Thymus (tissue), 11 donors: ENCODE measurements at regions not wholly inside any gene's neighbourhood (a gene's known extent, or its start where the extent isn't known, plus 50 kb on each side); places are given as distances from the start of the nearest gene placed in this dataset.
"Not testable (repeated sequence)": the region's sequence is repeated elsewhere in the genome, so short reads cannot be mapped to it uniquely, and the experiment has no call there.

Source experiments
- DNase-seq, 9 donors: peaks; one replicate each; pipeline ENCODE4 v3.0.0-alpha.2; 2013; ENCODE audit warnings: low spot score in 9 of 9, low read depth in 6 of 9, missing footprints in 1 of 9
- H3K27ac ChIP-seq, 2 donors: one replicate each; pipeline ENCODE4 v1.5.1; 2013; ENCODE audit warnings: control low read depth in 1 of 2, low read depth in 1 of 2, low read length in 1 of 2, mild to moderate bottlenecking in 1 of 2, moderate library complexity in 1 of 2
- H3K27me3 ChIP-seq, 2 donors: one replicate each; pipeline ENCODE4 v1.5.1; 2013; ENCODE audit warnings: low read length in 1 of 2; ENCODE audit not compliant: control insufficient read depth in 2 of 2, insufficient read depth in 1 of 2
- H3K36me3 ChIP-seq, 2 donors: one replicate each; pipeline ENCODE4 v1.5.1; 2013; ENCODE audit warnings: low read length in 1 of 2, mild to moderate bottlenecking in 1 of 2, moderate library complexity in 1 of 2; ENCODE audit not compliant: control insufficient read depth in 2 of 2, insufficient read depth in 2 of 2
- H3K4me1 ChIP-seq, 2 donors: one replicate each; pipeline ENCODE4 v1.5.1; 2013; ENCODE audit warnings: low read length in 2 of 2; ENCODE audit not compliant: control insufficient read depth in 2 of 2, insufficient read depth in 2 of 2
- H3K4me3 ChIP-seq, 2 donors: one replicate each; pipeline ENCODE4 v1.5.1; 2013; ENCODE audit warnings: low read length in 2 of 2, control low read depth in 1 of 2, mild to moderate bottlenecking in 1 of 2
- H3K9me3 ChIP-seq, 2 donors: one replicate each; pipeline ENCODE4 v1.5.1; 2013; ENCODE audit warnings: low read length in 1 of 2, mild to moderate bottlenecking in 1 of 2; ENCODE audit not compliant: control insufficient read depth in 2 of 2, insufficient read depth in 1 of 2
- WGBS: extraction: QIAGEN DNeasy Blood & Tissue Kit; methylation state at CpG from one replicate; pipeline ENCODE4 v1.1.7; 2013; 5-methylcytosine and 5-hydroxymethylcytosine counted together
- donor health status: healthy.

DNA sequence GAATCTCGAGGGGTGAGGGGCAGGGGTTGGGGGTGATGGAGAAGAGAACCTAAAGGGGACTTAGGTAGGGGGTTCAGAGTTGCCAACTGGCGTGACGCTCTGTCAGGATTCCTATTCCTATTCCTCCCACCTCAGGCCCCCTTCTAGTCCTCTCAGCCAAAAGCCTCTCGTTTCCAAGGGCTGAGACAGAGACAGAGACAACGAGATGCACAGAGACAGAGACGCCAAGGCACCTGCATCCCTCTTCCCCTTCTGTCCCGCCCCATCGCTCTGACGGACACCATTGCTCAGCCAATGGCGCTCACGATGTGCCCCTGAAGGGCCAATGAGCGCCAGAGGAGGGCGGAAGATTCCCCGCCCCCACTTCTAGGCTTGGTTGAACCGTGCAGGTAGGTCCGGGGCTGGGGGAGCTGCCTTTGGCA, 129.5 kb upstream of the PLEKHM1 start:
- WGBS, result under 1% methylated on average over 14 of the region's 16 CpGs
- H3K27ac ChIP-seq, H3K36me3 ChIP-seq, H3K9me3 ChIP-seq, H3K27me3 ChIP-seq, H3K4me1 ChIP-seq: not testable (repeated sequence)
- peak overlapping the region; percentile 38 to 60 for H3K4me3 ChIP-seq
- peak in 7 of 9 donors; percentile 41 to 84 (median 59) for DNase-seq

DNA sequence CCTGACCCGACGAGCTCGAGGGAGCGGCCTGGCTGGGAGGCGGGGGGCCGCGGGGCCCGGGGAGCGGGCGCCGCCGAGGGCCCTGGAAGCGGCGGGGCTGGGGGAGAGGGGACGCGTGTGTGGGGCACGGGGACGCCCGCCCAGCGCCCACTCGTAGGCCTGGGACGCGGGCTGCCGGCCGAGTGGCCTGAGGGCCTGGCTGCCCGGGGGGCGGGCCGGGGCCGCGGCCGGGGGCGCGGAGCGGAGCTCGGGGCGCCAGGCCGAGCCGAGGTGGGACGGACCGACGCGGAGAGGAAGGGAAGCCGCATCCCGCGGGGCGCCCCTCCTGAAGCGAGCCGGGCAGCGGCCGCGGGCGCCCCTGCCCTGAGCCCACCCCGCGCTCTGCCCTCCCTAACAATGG, 129.9 kb upstream of the PLEKHM1 start:
- not testable (repeated sequence) for DNase-seq, H3K9me3 ChIP-seq
- under 1% methylated on average over 52 of the region's 54 CpGs for WGBS

DNA sequence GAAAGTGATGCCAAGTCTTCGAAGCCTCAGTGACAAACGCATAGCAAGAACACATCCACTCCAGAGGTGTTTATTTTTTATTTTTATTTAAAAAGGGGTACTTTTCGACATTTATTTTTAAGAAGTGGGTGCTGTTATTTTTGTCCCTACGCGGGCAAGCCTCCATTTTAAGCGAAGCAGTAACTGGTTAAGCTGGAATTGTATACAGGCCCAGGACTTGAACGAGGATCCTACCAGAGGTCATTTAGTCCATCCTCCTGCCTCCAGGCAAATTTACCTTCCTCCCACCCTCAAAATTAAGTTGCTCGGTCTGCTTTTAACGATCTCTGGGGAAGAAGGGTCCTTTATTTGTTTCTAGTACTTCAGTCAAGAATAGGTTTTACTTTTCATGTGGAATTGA, 130.6 kb upstream of the PLEKHM1 start:
- H3K4me1 ChIP-seq, H3K27me3 ChIP-seq, H3K9me3 ChIP-seq, H3K36me3 ChIP-seq, DNase-seq, H3K4me3 ChIP-seq, H3K27ac ChIP-seq: not testable (repeated sequence)
- 64% methylated on average over 6 of the region's 9 CpGs for WGBS

More for the DNA sequence above, 129.9 kb upstream of the PLEKHM1 start:
- peak overlapping the region; percentile 38 to 60 for H3K4me3 ChIP-seq
- not testable (repeated sequence) for H3K4me1 ChIP-seq, H3K27ac ChIP-seq, H3K36me3 ChIP-seq, H3K27me3 ChIP-seq

DNA sequence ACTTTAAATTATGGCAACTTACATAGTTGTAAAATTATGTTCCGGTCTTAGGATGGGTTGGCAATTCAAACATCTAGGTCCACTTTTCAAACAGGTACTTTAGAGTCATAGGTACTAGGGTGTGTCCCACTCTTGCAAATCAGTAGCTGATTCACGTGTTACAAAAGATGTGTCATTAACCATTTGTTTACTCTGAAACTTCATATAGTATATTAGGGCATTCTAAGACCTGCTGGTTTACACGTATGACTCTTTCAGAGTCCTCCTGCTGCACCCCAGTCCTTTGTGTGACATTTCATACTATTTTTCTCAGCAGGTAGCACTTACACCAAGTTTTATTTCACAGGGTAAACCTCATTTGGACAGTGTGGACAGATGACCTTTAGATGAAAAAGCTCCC, 131.8 kb upstream of the PLEKHM1 start:
- WGBS, result 93% methylated on average over 1 of the region's 3 CpGs
- not testable (repeated sequence) for H3K36me3 ChIP-seq, H3K27ac ChIP-seq, H3K27me3 ChIP-seq, H3K4me3 ChIP-seq, DNase-seq, H3K9me3 ChIP-seq, H3K4me1 ChIP-seq

DNA sequence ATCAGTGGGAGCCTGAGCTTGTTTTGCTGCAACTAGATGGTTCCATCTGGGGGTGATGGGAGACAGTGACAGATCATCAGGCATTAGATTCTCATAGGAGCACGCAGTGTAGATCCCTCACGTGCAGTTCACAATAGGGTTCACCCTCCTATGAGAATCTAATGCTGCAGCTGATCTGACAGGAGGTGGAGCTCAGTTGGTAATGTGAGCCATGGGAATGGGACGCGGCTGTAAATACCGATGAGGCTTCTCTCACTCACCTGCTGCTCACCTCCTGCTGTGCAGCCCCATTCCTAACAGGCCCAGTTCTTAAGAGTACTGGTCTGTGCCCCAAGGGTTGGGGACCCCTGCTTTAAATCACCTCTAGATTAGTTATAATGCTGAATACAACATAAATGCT, 137.5 kb upstream of the PLEKHM1 start:
- H3K4me1 ChIP-seq, result no peaks in the 10 kb centered on the region
- no peak overlapping the region for H3K4me3 ChIP-seq
- no peak for DNase-seq
- WGBS, result 97% methylated on average over 5 of the region's 5 CpGs
- H3K36me3 ChIP-seq, result peaks cover 25 to 43% of the 10 kb centered on the region in 2 donors
- H3K9me3 ChIP-seq, result no peaks in the 10 kb centered on the region
- H3K27ac ChIP-seq, result no peak overlapping the region
- no peaks in the 10 kb centered on the region for H3K27me3 ChIP-seq

- 99% methylated on average over 2 of the region's 2 CpGs for WGBS
Observed at GRCh38 chr17:45631941-45632340, 141.4 kb upstream of the PLEKHM1 start.

GRCh38 chr17:45639297-45639849, 144.7 kb upstream of the CRHR1 start:
- H3K4me1 ChIP-seq, result no peaks in the 10 kb centered on the region
- over 99% methylated on average over 4 of the region's 4 CpGs for WGBS
- no peaks in the 10 kb centered on the region for H3K27me3 ChIP-seq
- no peaks in the 10 kb centered on the region for H3K9me3 ChIP-seq
- DNase-seq, result no peak
- no peak overlapping the region for H3K27ac ChIP-seq
- H3K36me3 ChIP-seq, result peaks cover 20 to 22% of the 10 kb centered on the region in 2 donors
- H3K4me3 ChIP-seq, result no peak overlapping the region

More at GRCh38 chr17:45631941-45632340, 141.4 kb upstream of the PLEKHM1 start:
- H3K9me3 ChIP-seq, result no peaks in the 10 kb centered on the region
- no peak for DNase-seq
- no peak overlapping the region for H3K4me3 ChIP-seq
- H3K4me1 ChIP-seq, result no peaks in the 10 kb centered on the region
- no peaks in the 10 kb centered on the region for H3K27me3 ChIP-seq
- peaks cover 38 to 54% of the 10 kb centered on the region in 2 donors for H3K36me3 ChIP-seq
- H3K27ac ChIP-seq, result no peak overlapping the region

GRCh38 chr17:45640141-45640850, 143.8 kb upstream of the CRHR1 start:
- H3K27me3 ChIP-seq, result no peaks in the 10 kb centered on the region
- no peaks in the 10 kb centered on the region for H3K9me3 ChIP-seq
- WGBS, result 6% methylated on average over 3 of the region's 3 CpGs
- DNase-seq, result peak; percentile 15 to 74 (median 51)
- no peak overlapping the region for H3K4me3 ChIP-seq
- H3K4me1 ChIP-seq, result no peaks in the 10 kb centered on the region
- peaks cover 18 to 22% of the 10 kb centered on the region in 2 donors for H3K36me3 ChIP-seq
- no peak overlapping the region for H3K27ac ChIP-seq

DNA sequence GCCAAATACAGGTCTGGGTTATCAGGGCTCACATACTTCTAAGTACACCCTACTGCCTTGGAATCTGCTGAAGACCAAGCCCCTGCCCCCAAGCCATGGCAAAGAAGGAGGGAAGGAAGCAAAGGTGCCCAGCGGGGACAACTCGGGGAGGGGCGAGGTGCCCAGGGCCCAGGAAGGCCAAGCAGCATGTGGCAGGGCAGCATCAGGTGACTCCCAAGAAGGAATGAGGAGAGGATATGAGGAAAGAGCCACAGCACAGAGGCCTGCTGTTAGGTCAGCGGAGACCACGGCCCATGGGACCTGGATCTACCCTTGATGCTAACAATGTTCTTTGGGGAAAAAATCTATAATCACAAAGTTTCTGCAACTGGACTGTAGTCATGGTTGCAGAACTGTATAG, 142.6 kb upstream of the CRHR1 start:
- no peak for DNase-seq

More for the DNA sequence above, 142.6 kb upstream of the CRHR1 start:
- 89% methylated on average over 5 of the region's 5 CpGs for WGBS
- H3K4me1 ChIP-seq, result no peaks in the 10 kb centered on the region
- H3K36me3 ChIP-seq, result peaks cover 10 to 17% of the 10 kb centered on the region in 2 donors
- no peaks in the 10 kb centered on the region for H3K9me3 ChIP-seq
- no peak overlapping the region for H3K27ac ChIP-seq
- H3K27me3 ChIP-seq, result peaks cover 0 to 5% of the 10 kb centered on the region in 2 donors
- H3K4me3 ChIP-seq, result no peak overlapping the region
